ENCODE measurements at regions not wholly inside any gene's neighbourhood (a gene's known extent, or its start where the extent isn't known, plus 50 kb on each side); places are given as distances from the start of the nearest gene placed in this dataset.
"Not testable (repeated sequence)": the region's sequence is repeated elsewhere in the genome, so short reads cannot be mapped to it uniquely, and the experiment has no call there.

GRCh38 chr6:74199215-74199915, 503.4 kb downstream of the CD109 start:
- no peak for DNase-seq (ENCODE audit: low read depth)
- H3K4me3 ChIP-seq (ENCODE audit: low read depth, low read length) = no peak overlapping the region
- no peak for TF ChIP-seq CTCF (conservative IDR thresholded peaks at IDR 0.05; ENCODE audit: low read depth, low read length)

DNA sequence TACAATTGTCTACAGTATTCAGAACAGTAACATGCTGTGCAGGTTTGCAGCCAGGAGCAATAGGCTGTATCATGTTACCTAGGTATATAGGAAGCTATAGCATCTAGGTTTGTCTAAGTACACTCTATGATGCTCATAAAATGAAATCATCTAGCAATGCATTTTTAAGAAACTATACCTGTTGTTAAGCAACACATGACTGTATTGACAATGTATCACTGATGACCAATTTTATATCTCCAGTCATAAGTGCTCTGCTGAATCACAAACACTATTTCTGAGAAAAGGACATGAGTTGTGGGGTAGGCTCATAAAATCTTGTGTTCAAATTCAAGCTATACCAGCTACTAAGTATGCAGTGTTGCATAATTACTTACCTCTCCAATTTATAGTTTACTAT, 501.3 kb downstream of the CD109 start:
- TF ChIP-seq CTCF (conservative IDR thresholded peaks at IDR 0.05; ENCODE audit: low read depth, low read length) = no peak
- no peak overlapping the region for H3K4me3 ChIP-seq (ENCODE audit: low read depth, low read length)
- DNase-seq (ENCODE audit: low read depth) = no peak

DNA sequence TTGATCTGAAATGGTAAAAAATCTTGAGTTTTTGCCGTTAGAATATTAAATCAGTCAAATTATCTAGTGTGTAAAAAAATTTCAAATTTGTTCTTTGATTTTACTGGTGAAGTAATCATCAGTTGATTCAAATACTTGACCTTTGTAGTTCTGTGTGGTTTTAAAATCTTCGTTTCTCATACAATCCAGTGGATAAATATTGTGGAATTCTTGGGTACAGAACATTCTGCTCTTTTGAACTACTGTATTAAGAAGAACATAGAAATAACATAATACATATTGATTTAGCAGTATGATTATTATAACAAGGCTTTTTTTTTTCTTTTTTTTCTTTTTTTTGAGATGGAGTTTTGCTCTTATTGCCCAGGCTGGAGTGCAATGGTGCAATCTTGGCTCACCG, 491.8 kb downstream of the CD109 start:
- peak; percentile 11 for DNase-seq (ENCODE audit: low read depth)
- TF ChIP-seq CTCF (conservative IDR thresholded peaks at IDR 0.05; ENCODE audit: low read depth, low read length) = no peak
- H3K4me3 ChIP-seq (ENCODE audit: low read depth, low read length) = no peak overlapping the region

DNA sequence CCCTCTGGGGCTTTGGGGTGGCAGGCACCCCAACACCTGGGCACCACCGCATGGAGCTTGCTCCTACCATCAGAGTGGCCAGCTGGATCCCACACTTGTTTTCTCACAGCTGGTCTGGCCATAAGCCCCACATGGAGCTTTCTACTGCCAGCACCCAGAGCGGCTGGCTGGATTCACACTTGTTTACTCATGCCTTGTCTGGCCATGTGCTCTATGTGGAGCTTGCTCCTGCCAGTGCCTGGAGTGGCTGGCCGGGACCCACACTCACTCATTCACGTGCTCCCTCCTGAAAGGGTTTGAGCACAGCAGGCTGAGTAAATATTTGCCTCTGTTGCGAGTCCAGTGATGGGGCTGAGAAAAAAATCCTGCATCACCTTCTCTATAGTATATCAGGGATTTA, 487.0 kb downstream of the CD109 start:
- DNase-seq (ENCODE audit: low read depth) = no peak
- no peak for TF ChIP-seq CTCF (conservative IDR thresholded peaks at IDR 0.05; ENCODE audit: low read depth, low read length)
- no peak overlapping the region for H3K4me3 ChIP-seq (ENCODE audit: low read depth, low read length)

GRCh38 chr6:74181471-74181870, 485.5 kb downstream of the CD109 start:
- TF ChIP-seq CTCF (conservative IDR thresholded peaks at IDR 0.05; ENCODE audit: low read depth, low read length) = no peak
- DNase-seq (ENCODE audit: low read depth) = no peak
- H3K4me3 ChIP-seq (ENCODE audit: low read depth, low read length) = no peak overlapping the region

GRCh38 chr6:74177506-74177905, 481.5 kb downstream of the CD109 start:
- no peak for TF ChIP-seq CTCF (conservative IDR thresholded peaks at IDR 0.05; ENCODE audit: low read depth, low read length)
- H3K4me3 ChIP-seq (ENCODE audit: low read depth, low read length) = no peak overlapping the region
- DNase-seq (ENCODE audit: low read depth) = no peak

GRCh38 chr6:74170550-74170949, 474.5 kb downstream of the CD109 start:
- peak; percentile 25 for TF ChIP-seq CTCF (conservative IDR thresholded peaks at IDR 0.05; ENCODE audit: low read depth, low read length)
- DNase-seq (ENCODE audit: low read depth) = not testable (repeated sequence)

More at GRCh38 chr6:74170550-74170949, 474.5 kb downstream of the CD109 start:
- not testable (repeated sequence) for H3K4me3 ChIP-seq (ENCODE audit: low read depth, low read length)
